Liver (tissue), 3 donors: ENCODE measurements at regions not wholly inside any gene's neighbourhood (a gene's known extent, or its start where the extent isn't known, plus 50 kb on each side); places are given as distances from the start of the nearest gene placed in this dataset.

ENCODE experiments used
- CTCF ChIP-seq: fragments of 150-350 bp; IDR thresholded peaks from 2 replicates; pipeline ENCODE4 v1.5.1; 2017; ENCODE audit warnings: improper control_type of control experiment, low read depth, low read length; ENCODE audit not compliant: missing input control
- EGR1 ChIP-seq, 2 donors: IDR thresholded peaks; 2 replicates each; pipeline ENCODE4 v1.6.1; 2016 to 2018; ENCODE audit warnings: antibody characterized with exemption in 2 of 2, low read depth in 2 of 2
- FOXA1 ChIP-seq: IDR thresholded peaks from 2 replicates; pipeline ENCODE4 v1.6.1; 2016; ENCODE audit warnings: antibody characterized with exemption
- GABPA ChIP-seq, 2 donors: IDR thresholded peaks in 1 of 2; conservative IDR thresholded peaks in 1 of 2; 2 replicates each; pipeline ENCODE4 v1.6.1; 2016; ENCODE audit warnings: antibody characterized with exemption in 2 of 2, mild to moderate bottlenecking in 1 of 2, moderate library complexity in 1 of 2
- JUND ChIP-seq, 2 donors: IDR thresholded peaks; 2 replicates each; pipeline ENCODE4 v1.6.1; 2016; ENCODE audit warnings: antibody characterized with exemption in 2 of 2
- MAX ChIP-seq: IDR thresholded peaks from 2 replicates; pipeline ENCODE4 v1.6.1; 2016; ENCODE audit warnings: antibody characterized with exemption
- RAD21 ChIP-seq, 2 donors: IDR thresholded peaks; 2 replicates each; pipeline ENCODE4 v1.6.1; 2016; ENCODE audit warnings: antibody characterized with exemption in 2 of 2, mild to moderate bottlenecking in 2 of 2
- REST ChIP-seq: IDR thresholded peaks from 2 replicates; pipeline ENCODE4 v1.6.1; 2016; ENCODE audit warnings: antibody characterized with exemption, mild to moderate bottlenecking
- SP1 ChIP-seq: IDR thresholded peaks from 2 replicates; pipeline ENCODE4 v1.6.1; 2018; ENCODE audit warnings: antibody characterized with exemption, mild to moderate bottlenecking
- TAF1 ChIP-seq: conservative IDR thresholded peaks from 2 replicates; pipeline ENCODE4 v1.6.1; 2016; ENCODE audit warnings: antibody characterized with exemption, mild to moderate bottlenecking
- YY1 ChIP-seq: IDR thresholded peaks from 2 replicates; pipeline ENCODE4 v1.6.1; 2016; ENCODE audit warnings: antibody characterized with exemption, mild to moderate bottlenecking
- ZBTB33 ChIP-seq: IDR thresholded peaks from 2 replicates; pipeline ENCODE4 v1.6.1; 2016; ENCODE audit warnings: antibody characterized with exemption
- TF ChIP-seq, protein P1 (sequence below): IDR thresholded peaks from 2 replicates; pipeline ENCODE4 v1.6.1; 2016; ENCODE audit warnings: antibody characterized with exemption
- donor health status: healthy.
- donor health status: healthy.

DNA sequence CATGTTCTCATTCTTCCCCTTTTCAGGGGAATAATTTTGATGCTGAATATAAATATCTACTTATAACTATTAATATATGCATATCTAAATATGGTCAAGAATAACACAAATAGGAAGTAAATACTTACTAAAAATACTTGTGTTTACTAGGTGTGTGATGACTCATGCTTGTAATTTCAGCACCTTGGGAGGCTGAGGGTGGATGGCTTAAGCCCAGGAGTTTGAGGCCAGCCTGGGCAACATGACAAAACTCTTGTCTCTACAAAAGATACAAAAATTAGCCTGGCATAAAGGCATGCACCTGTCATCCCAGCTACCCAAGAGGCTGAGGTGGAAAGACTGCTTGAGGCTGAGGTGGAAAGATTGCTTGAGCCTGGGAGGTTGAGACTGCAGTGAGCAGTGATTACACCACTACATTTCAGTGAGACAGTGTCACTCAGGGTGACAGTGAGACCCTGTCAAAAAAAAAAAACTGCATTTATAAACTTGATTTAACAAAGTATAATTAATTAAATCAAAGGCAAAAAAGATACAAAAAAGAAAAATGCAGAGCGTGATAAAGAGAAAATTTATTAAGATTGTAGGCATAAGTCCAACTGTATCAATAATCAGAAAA is 703.1 kb upstream of the VRK2 start:
- TF ChIP-seq REST: no peak
- TF ChIP-seq CTCF: no peak
- TF ChIP-seq YY1: no peak
- no peak for TF ChIP-seq EGR1 (IDR thresholded peaks at IDR 0.05; ENCODE audit: low read depth in 2 of 2)
- no peak for TF ChIP-seq GABPA (IDR thresholded peaks at IDR 0.05 in 1 of 2, conservative IDR thresholded peaks at IDR 0.05 in 1 of 2)
- no peak for TF ChIP-seq TAF1
- TF ChIP-seq FOXA1: no peak
- TF ChIP-seq RAD21 (IDR thresholded peaks at IDR 0.05): no peak
- TF ChIP-seq, protein P1, sequence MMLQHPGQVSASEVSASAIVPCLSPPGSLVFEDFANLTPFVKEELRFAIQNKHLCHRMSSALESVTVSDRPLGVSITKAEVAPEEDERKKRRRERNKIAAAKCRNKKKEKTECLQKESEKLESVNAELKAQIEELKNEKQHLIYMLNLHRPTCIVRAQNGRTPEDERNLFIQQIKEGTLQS: no peak
- TF ChIP-seq SP1: no peak
- TF ChIP-seq MAX: no peak
- TF ChIP-seq ZBTB33: no peak
- TF ChIP-seq JUND (IDR thresholded peaks at IDR 0.05): no peak
